ENCODE measurements at regions not wholly inside any gene's neighbourhood (a gene's known extent, or its start where the extent isn't known, plus 50 kb on each side); places are given as distances from the start of the nearest gene placed in this dataset.

- Histone ChIP-seq H3K36me3 (ENCODE audit: control insufficient read depth, insufficient read depth, low read length) (no peaks in the 10 kb centered on the region), H3K4me1 (ENCODE audit: control insufficient read depth, insufficient read depth, low read length) (peaks cover 14% of the 10 kb centered on the region), H3K27me3 (ENCODE audit: control insufficient read depth, insufficient read depth, low read length, poor library complexity, severe bottlenecking) (no peaks in the 10 kb centered on the region), H3K9me3 (ENCODE audit: control insufficient read depth, low read length) (no peaks in the 10 kb centered on the region), H3K4me3 (ENCODE audit: insufficient read depth, low read depth, low read length) (no peak overlapping the region), H3K27ac (ENCODE audit: insufficient read depth, low read depth, low read length, poor library complexity, severe bottlenecking) (no peak overlapping the region)
- 91 to 93% methylated on average over 10 of the region's 10 CpGs for WGBS, 2 experiments
These were observed 229.3 kb downstream of the SNX18 start for GRCh38 chr5:54746777-54747398.

DNA sequence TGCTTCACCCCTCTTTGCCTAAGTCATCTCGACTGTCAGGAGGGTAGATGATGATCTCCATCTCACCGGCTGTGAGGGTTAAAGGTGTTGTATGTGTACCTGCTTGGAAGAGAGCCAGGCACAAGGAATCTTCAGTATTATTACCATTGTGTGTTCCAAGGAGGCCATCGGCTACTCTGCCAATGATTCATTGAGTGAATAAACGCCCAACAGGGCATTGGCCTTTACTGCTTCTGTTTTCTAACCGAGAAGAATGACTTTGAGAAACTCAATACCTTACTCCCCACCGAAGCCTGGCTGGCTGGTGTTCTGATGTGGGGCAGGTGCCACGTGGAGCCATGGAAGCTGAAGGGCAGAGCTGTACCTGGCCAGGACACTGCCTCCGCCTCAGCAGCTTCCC is 228.8 kb downstream of the SNX18 start:
- no peaks in the 10 kb centered on the region for H3K36me3 ChIP-seq (ENCODE audit: control insufficient read depth, insufficient read depth, low read length)
- no peaks in the 10 kb centered on the region for H3K9me3 ChIP-seq (ENCODE audit: control insufficient read depth, low read length)
- WGBS, 2 experiments = 94% methylated on average over 8 of the region's 8 CpGs
- H3K27me3 ChIP-seq (ENCODE audit: control insufficient read depth, insufficient read depth, low read length, poor library complexity, severe bottlenecking) = no peaks in the 10 kb centered on the region
- H3K4me1 ChIP-seq (ENCODE audit: control insufficient read depth, insufficient read depth, low read length) = peaks cover 14% of the 10 kb centered on the region
- H3K27ac ChIP-seq (ENCODE audit: insufficient read depth, low read depth, low read length, poor library complexity, severe bottlenecking) = no peak overlapping the region
- H3K4me3 ChIP-seq (ENCODE audit: insufficient read depth, low read depth, low read length) = no peak overlapping the region

DNA sequence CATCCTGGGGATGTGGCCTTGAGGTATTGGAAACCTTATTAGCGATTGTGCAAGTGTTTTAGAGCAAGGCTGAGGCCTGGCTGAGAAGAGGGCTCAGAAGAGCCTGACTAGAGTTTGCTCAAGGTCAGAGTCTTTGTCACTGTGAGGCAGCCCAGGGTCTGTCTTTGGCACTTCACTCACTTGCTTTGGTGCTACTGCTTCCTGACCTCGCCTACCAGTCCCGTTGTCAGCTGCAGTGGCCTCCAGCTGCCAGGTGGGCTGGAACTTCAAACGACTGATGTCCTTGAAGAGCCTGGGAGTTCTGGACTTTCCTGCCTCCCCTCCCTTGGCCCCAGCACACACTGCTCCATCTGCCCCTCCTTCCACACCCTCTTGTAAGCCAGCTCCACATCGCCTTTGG is 228.0 kb downstream of the SNX18 start:
- Histone ChIP-seq H3K9me3 (ENCODE audit: control insufficient read depth, low read length) (no peaks in the 10 kb centered on the region), H3K4me1 (ENCODE audit: control insufficient read depth, insufficient read depth, low read length) (peaks cover 14% of the 10 kb centered on the region)
- 90 to 92% methylated on average over 5 of the region's 5 CpGs for whole genome bisulfite sequencing, 2 experiments

GRCh38 chr5:54743997-54744788 is 226.6 kb downstream of the SNX18 start:
- Histone ChIP-seq H3K36me3 (ENCODE audit: control insufficient read depth, insufficient read depth, low read length) (no peaks in the 10 kb centered on the region), H3K4me1 (ENCODE audit: control insufficient read depth, insufficient read depth, low read length) (peaks cover 14% of the 10 kb centered on the region), H3K27ac (ENCODE audit: insufficient read depth, low read depth, low read length, poor library complexity, severe bottlenecking) (peak overlapping the region; percentile 6), H3K4me3 (ENCODE audit: insufficient read depth, low read depth, low read length) (no peak overlapping the region), H3K27me3 (ENCODE audit: control insufficient read depth, insufficient read depth, low read length, poor library complexity, severe bottlenecking) (no peaks in the 10 kb centered on the region), H3K9me3 (ENCODE audit: control insufficient read depth, low read length) (no peaks in the 10 kb centered on the region)
- 57% methylated on average over 8 of the region's 8 CpGs for WGBS, 2 experiments

More for the DNA sequence above, 228.0 kb downstream of the SNX18 start:
- H3K27me3 ChIP-seq (ENCODE audit: control insufficient read depth, insufficient read depth, low read length, poor library complexity, severe bottlenecking) = no peaks in the 10 kb centered on the region
- no peaks in the 10 kb centered on the region for H3K36me3 ChIP-seq (ENCODE audit: control insufficient read depth, insufficient read depth, low read length)
- H3K27ac ChIP-seq (ENCODE audit: insufficient read depth, low read depth, low read length, poor library complexity, severe bottlenecking) = no peak overlapping the region
- H3K4me3 ChIP-seq (ENCODE audit: insufficient read depth, low read depth, low read length) = no peak overlapping the region

GRCh38 chr5:54743581-54743980 is 226.0 kb downstream of the SNX18 start:
- WGBS, 2 experiments = 78 to 86% methylated on average over 5 of the region's 5 CpGs
- H3K27ac ChIP-seq (ENCODE audit: insufficient read depth, low read depth, low read length, poor library complexity, severe bottlenecking) = peak overlapping the region; percentile 6

DNA sequence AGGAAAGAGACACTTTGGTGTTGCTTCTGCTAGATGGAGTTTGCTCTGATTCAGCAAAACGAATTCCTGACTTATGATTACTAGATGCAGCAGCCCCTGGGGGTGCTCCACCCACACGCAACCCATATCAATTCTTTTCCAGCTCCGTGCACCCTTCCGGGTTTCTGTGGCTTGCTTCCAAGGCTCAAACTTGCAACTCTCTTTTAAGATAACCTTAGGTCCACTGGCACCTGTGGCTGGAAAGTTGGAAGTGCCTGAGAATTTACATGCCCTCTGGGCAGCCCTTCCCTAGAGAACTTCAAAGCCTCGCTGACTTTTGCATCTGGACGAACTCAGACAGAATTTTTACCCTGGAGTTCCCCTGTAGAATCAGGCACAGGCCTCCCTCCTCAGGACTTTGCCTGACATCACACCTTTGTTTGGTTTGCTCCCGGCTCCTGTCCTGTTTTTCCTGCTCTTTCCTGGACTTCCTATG is 224.9 kb downstream of the SNX18 start:
- H3K4me1 ChIP-seq (ENCODE audit: control insufficient read depth, insufficient read depth, low read length) = peaks cover 18% of the 10 kb centered on the region
- no peak overlapping the region for H3K27ac ChIP-seq (ENCODE audit: insufficient read depth, low read depth, low read length, poor library complexity, severe bottlenecking)
- H3K27me3 ChIP-seq (ENCODE audit: control insufficient read depth, insufficient read depth, low read length, poor library complexity, severe bottlenecking) = no peaks in the 10 kb centered on the region
- 78 to 80% methylated on average over 7 of the region's 7 CpGs for WGBS, 2 experiments
- no peak overlapping the region for H3K4me3 ChIP-seq (ENCODE audit: insufficient read depth, low read depth, low read length)
- H3K9me3 ChIP-seq (ENCODE audit: control insufficient read depth, low read length) = no peaks in the 10 kb centered on the region
- no peaks in the 10 kb centered on the region for H3K36me3 ChIP-seq (ENCODE audit: control insufficient read depth, insufficient read depth, low read length)

More at GRCh38 chr5:54743581-54743980, 226.0 kb downstream of the SNX18 start:
- Histone ChIP-seq H3K9me3 (ENCODE audit: control insufficient read depth, low read length) (no peaks in the 10 kb centered on the region), H3K27me3 (ENCODE audit: control insufficient read depth, insufficient read depth, low read length, poor library complexity, severe bottlenecking) (no peaks in the 10 kb centered on the region), H3K36me3 (ENCODE audit: control insufficient read depth, insufficient read depth, low read length) (no peaks in the 10 kb centered on the region), H3K4me3 (ENCODE audit: insufficient read depth, low read depth, low read length) (no peak overlapping the region), H3K4me1 (ENCODE audit: control insufficient read depth, insufficient read depth, low read length) (peaks cover 14% of the 10 kb centered on the region)

- Histone ChIP-seq H3K27ac (ENCODE audit: insufficient read depth, low read depth, low read length, poor library complexity, severe bottlenecking) (no peak overlapping the region), H3K4me1 (ENCODE audit: control insufficient read depth, insufficient read depth, low read length) (peaks cover 18% of the 10 kb centered on the region), H3K27me3 (ENCODE audit: control insufficient read depth, insufficient read depth, low read length, poor library complexity, severe bottlenecking) (no peaks in the 10 kb centered on the region), H3K4me3 (ENCODE audit: insufficient read depth, low read depth, low read length) (no peak overlapping the region), H3K9me3 (ENCODE audit: control insufficient read depth, low read length) (no peaks in the 10 kb centered on the region), H3K36me3 (ENCODE audit: control insufficient read depth, insufficient read depth, low read length) (no peaks in the 10 kb centered on the region)
- 96 to 98% methylated on average over 6 of the region's 6 CpGs for WGBS, 2 experiments
These were observed 224.2 kb downstream of the SNX18 start for GRCh38 chr5:54741711-54742110.

DNA sequence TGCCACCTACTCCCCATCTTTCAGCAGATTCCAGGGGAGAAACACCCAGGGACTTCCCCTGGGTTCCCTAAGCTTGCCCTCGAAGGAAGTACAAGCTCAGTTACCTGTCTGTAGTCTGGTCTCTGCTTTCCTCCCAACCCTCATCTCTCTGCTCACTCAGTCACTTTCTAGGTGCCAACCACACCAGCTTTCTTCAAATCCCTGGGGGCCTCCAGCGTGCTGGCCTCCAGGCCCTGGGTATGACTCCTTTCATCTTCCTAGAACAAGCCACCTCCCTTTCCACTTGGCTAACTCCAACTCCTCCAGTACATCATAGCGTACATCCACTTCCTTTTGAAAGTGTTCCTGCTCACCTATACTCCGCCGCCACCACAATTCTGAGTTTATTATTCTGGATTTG is 222.6 kb downstream of the SNX18 start:
- 97% methylated on average over 5 of the region's 5 CpGs for WGBS, 2 experiments
- Histone ChIP-seq H3K27me3 (ENCODE audit: control insufficient read depth, insufficient read depth, low read length, poor library complexity, severe bottlenecking) (no peaks in the 10 kb centered on the region), H3K9me3 (ENCODE audit: control insufficient read depth, low read length) (no peaks in the 10 kb centered on the region), H3K4me3 (ENCODE audit: insufficient read depth, low read depth, low read length) (no peak overlapping the region), H3K4me1 (ENCODE audit: control insufficient read depth, insufficient read depth, low read length) (peaks cover 18% of the 10 kb centered on the region), H3K36me3 (ENCODE audit: control insufficient read depth, insufficient read depth, low read length) (no peaks in the 10 kb centered on the region), H3K27ac (ENCODE audit: insufficient read depth, low read depth, low read length, poor library complexity, severe bottlenecking) (no peak overlapping the region)

GRCh38 chr5:54739371-54739770 is 221.8 kb downstream of the SNX18 start:
- 94 to 95% methylated on average over 2 of the region's 2 CpGs for WGBS, 2 experiments
- H3K27me3 ChIP-seq (ENCODE audit: control insufficient read depth, insufficient read depth, low read length, poor library complexity, severe bottlenecking) = no peaks in the 10 kb centered on the region
- H3K9me3 ChIP-seq (ENCODE audit: control insufficient read depth, low read length) = no peaks in the 10 kb centered on the region
- no peak overlapping the region for H3K27ac ChIP-seq (ENCODE audit: insufficient read depth, low read depth, low read length, poor library complexity, severe bottlenecking)
- peaks cover 18% of the 10 kb centered on the region for H3K4me1 ChIP-seq (ENCODE audit: control insufficient read depth, insufficient read depth, low read length)
- no peaks in the 10 kb centered on the region for H3K36me3 ChIP-seq (ENCODE audit: control insufficient read depth, insufficient read depth, low read length)
- no peak overlapping the region for H3K4me3 ChIP-seq (ENCODE audit: insufficient read depth, low read depth, low read length)

DNA sequence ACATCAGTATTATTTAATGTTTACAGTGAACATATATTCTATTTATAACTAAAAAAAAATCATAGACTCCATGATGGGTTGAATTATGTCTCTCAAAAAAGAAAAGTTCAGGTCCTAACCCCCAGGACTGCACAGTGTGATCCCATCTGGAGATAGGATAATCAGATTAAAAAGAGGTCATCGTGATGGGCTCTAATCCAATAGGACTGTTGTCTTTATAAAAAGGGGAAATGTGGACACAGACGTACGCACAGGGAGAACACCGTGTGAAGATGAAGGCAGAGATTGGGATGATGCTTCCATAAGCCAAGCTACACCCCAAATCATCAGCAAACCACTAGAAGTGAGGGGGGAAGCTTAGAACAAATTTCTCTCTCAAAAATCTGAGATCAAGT is 221.4 kb downstream of the SNX18 start:
- WGBS, 2 experiments = 97 to 98% methylated on average over 2 to 4 of the region's 4 CpGs
- no peak overlapping the region for H3K4me3 ChIP-seq (ENCODE audit: insufficient read depth, low read depth, low read length)
- no peaks in the 10 kb centered on the region for H3K36me3 ChIP-seq (ENCODE audit: control insufficient read depth, insufficient read depth, low read length)
- no peak overlapping the region for H3K27ac ChIP-seq (ENCODE audit: insufficient read depth, low read depth, low read length, poor library complexity, severe bottlenecking)
- no peaks in the 10 kb centered on the region for H3K27me3 ChIP-seq (ENCODE audit: control insufficient read depth, insufficient read depth, low read length, poor library complexity, severe bottlenecking)
- H3K4me1 ChIP-seq (ENCODE audit: control insufficient read depth, insufficient read depth, low read length) = peaks cover 14% of the 10 kb centered on the region
- no peaks in the 10 kb centered on the region for H3K9me3 ChIP-seq (ENCODE audit: control insufficient read depth, low read length)
